ENCODE measurements at regions not wholly inside any gene's neighbourhood (a gene's known extent, or its start where the extent isn't known, plus 50 kb on each side); places are given as distances from the start of the nearest gene placed in this dataset.
A peak's percentile ranks its signal among the peaks of the same experiment; 100 is the strongest.

DNA sequence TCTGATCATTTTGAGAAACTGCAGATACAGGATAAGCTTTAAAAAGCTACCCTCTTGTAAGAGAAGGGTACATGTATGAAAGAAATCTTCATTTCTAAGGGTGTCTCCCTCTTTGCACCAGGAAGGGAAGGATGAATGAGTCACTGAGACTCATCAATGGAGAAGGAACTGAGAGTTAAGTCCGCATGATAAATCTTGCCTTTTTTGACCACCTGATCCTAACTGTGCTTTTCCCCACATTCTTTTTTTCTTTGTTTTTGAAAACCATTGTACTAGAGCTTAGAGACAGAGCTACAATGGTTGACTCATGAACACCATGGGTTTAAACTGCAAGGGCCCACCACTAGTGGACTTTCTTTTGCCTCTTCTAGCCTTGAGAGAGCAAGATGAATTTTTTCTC is 353.0 kb upstream of the RGS17 start:
- no peak for FAIRE-seq
- DNase-seq (ENCODE audit: low read depth in 1 of 2, low spot score in 2 of 2): no peak
- no peak for TF ChIP-seq EP300 (IDR thresholded peaks at IDR 0.05; ENCODE audit: borderline replicate concordance in 1 of 2, low read depth in 2 of 2, low read length in 2 of 2)
- TF ChIP-seq YY1 (IDR thresholded peaks at IDR 0.05; ENCODE audit: low read depth, low read length): no peak
- no peak for TF ChIP-seq SUZ12 (IDR thresholded peaks at IDR 0.05; ENCODE audit: low read length)
- TF ChIP-seq SIN3A (conservative IDR thresholded peaks at IDR 0.05 in 1 of 2, IDR thresholded peaks at IDR 0.05 in 1 of 2; ENCODE audit: low read depth in 1 of 2, low read length in 2 of 2): no peak
- no peak for TF ChIP-seq TCF12 (IDR thresholded peaks at IDR 0.05; ENCODE audit: low read depth, low read length)
- no peak for TF ChIP-seq KDM5A (IDR thresholded peaks at IDR 0.05; ENCODE audit: low read length)
- no peak for TF ChIP-seq BACH1 (IDR thresholded peaks at IDR 0.05; ENCODE audit: low read length)
- no peak for TF ChIP-seq MAFK (IDR thresholded peaks at IDR 0.05; ENCODE audit: low read depth, low read length)
- no peak for TF ChIP-seq FOSL1 (IDR thresholded peaks at IDR 0.05; ENCODE audit: insufficient read depth, low read depth, low read length)
- no peak for TF ChIP-seq SP2 (IDR thresholded peaks at IDR 0.05; ENCODE audit: low read length)
- TF ChIP-seq, protein P1, sequence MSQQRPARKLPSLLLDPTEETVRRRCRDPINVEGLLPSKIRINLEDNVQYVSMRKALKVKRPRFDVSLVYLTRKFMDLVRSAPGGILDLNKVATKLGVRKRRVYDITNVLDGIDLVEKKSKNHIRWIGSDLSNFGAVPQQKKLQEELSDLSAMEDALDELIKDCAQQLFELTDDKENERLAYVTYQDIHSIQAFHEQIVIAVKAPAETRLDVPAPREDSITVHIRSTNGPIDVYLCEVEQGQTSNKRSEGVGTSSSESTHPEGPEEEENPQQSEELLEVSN (IDR thresholded peaks at IDR 0.05): no peak
- TF ChIP-seq JUN (IDR thresholded peaks at IDR 0.05; ENCODE audit: low read depth, low read length): no peak
- TF ChIP-seq SIRT6 (IDR thresholded peaks at IDR 0.05; ENCODE audit: low read length): no peak
- TF ChIP-seq KDM4A (IDR thresholded peaks at IDR 0.05; ENCODE audit: low read depth, low read length, severe bottlenecking): no peak
- no peak for TF ChIP-seq TAF1 (IDR thresholded peaks at IDR 0.05; ENCODE audit: low read depth, low read length)

More for the DNA sequence above, 353.0 kb upstream of the RGS17 start:
- H3K23ac ChIP-seq (ENCODE audit: insufficient read length): no peak overlapping the region
- ChIA-PET CTCF (ENCODE audit: partially characterized antibody) (interaction anchor here (0.8 to 1.2 kb wide), 2 partner anchors 252 to 340 kb away, joined by 3 to 4 read pairs; no protein-coding TSS in a partner anchor), POLR2A (ENCODE audit: partially characterized antibody) (no interaction called here)
- no peak overlapping the region for H3K14ac ChIP-seq (ENCODE audit: insufficient read length)
- no peaks in the 10 kb centered on the region for H4K20me1 ChIP-seq (replicated peaks in 1 of 2; ENCODE audit: control insufficient read depth in 1 of 2, insufficient read depth in 2 of 2, low read length in 2 of 2)
- no peak overlapping the region for H3K4me3 ChIP-seq (ENCODE audit: extremely low read depth in 1 of 4, insufficient read depth in 2 of 4, low read depth in 3 of 4, low read length in 4 of 4)
- H2BK120ac ChIP-seq (replicated peaks; ENCODE audit: low read depth, low read length): no peak overlapping the region
- no peak overlapping the region for H2BK12ac ChIP-seq (ENCODE audit: low read depth, low read length)
- H2AK5ac ChIP-seq (ENCODE audit: low read depth, low read length): no peak overlapping the region
- 0 out of 2 replicates have a peak overlapping the region, but pooled peaks have one; percentile 73 for H2AFZ ChIP-seq (ENCODE audit: low read length)
- H3K56ac ChIP-seq (replicated peaks; ENCODE audit: insufficient read length, low read depth, low read length): no peak overlapping the region
- H3K4me2 ChIP-seq (ENCODE audit: insufficient read depth in 1 of 2, low read depth in 2 of 2, low read length in 2 of 2): no peak overlapping the region
- no peaks in the 10 kb centered on the region for H3K9me3 ChIP-seq (ENCODE audit: insufficient read depth in 2 of 2, low read depth in 1 of 2, low read length in 1 of 2)
- 86% methylated on average over 1 of the region's 1 CpG; no CpG with 5 or more reads in 1 of the 2 experiments for WGBS, 2 experiments (ENCODE audit: extremely low coverage in 1 of 2, insufficient coverage in 1 of 2, insufficient read length in 1 of 2, insufficient replicate concordance in 2 of 2, low coverage in 1 of 2, low lambda C conversion rate in 2 of 2, missing lambda C conversion rate in 1 of 2)
- no peak overlapping the region for H3K18ac ChIP-seq (ENCODE audit: extremely low read depth, low read length)
- H3K23me2 ChIP-seq (ENCODE audit: low read depth, low read length): no peaks in the 10 kb centered on the region
- no peak overlapping the region for H4K91ac ChIP-seq (replicated peaks; ENCODE audit: insufficient read length, low read length)
- no peaks in the 10 kb centered on the region for H3K79me1 ChIP-seq (ENCODE audit: low read depth, low read length)
- H3K79me2 ChIP-seq (ENCODE audit: control insufficient read depth in 1 of 2, insufficient read depth in 2 of 2, low read length in 2 of 2): no peaks in the 10 kb centered on the region
- no peak overlapping the region for H4K8ac ChIP-seq (ENCODE audit: extremely low read depth, insufficient read depth, low read length)
- H4K5ac ChIP-seq (ENCODE audit: insufficient read length, low read depth, low read length): no peak overlapping the region
- H2BK20ac ChIP-seq (ENCODE audit: low read length): no peak overlapping the region
- no peak overlapping the region for H2BK15ac ChIP-seq (ENCODE audit: low read length)
- H3K4ac ChIP-seq (replicated peaks; ENCODE audit: insufficient read length, low read depth, low read length): no peak overlapping the region
- H3K36me3 ChIP-seq (ENCODE audit: control insufficient read depth in 2 of 4, insufficient read depth in 4 of 4, low read length in 3 of 4): no peaks in the 10 kb centered on the region; a peak in 1 of 8 replicates
- no peak overlapping the region for H3K9ac ChIP-seq (replicated peaks in 1 of 4; ENCODE audit: extremely low read depth in 1 of 4, low read depth in 3 of 4, low read length in 3 of 4)
- H2BK5ac ChIP-seq (ENCODE audit: low read depth, low read length): no peak overlapping the region
- H3K27me3 ChIP-seq (replicated peaks in 1 of 4; ENCODE audit: control insufficient read depth in 3 of 4, extremely low read depth in 1 of 4, insufficient read depth in 3 of 4, low read length in 3 of 4): no peaks in the 10 kb centered on the region
- H3K27ac ChIP-seq (ENCODE audit: low read depth, low read length): no peak overlapping the region
- H3K4me1 ChIP-seq (replicated peaks in 1 of 4; ENCODE audit: control insufficient read depth in 3 of 4, insufficient read depth in 4 of 4, low read length in 3 of 4): no peaks in the 10 kb centered on the region
